ENCODE measurements at regions not wholly inside any gene's neighbourhood (a gene's known extent, or its start where the extent isn't known, plus 50 kb on each side); places are given as distances from the start of the nearest gene placed in this dataset.

DNA sequence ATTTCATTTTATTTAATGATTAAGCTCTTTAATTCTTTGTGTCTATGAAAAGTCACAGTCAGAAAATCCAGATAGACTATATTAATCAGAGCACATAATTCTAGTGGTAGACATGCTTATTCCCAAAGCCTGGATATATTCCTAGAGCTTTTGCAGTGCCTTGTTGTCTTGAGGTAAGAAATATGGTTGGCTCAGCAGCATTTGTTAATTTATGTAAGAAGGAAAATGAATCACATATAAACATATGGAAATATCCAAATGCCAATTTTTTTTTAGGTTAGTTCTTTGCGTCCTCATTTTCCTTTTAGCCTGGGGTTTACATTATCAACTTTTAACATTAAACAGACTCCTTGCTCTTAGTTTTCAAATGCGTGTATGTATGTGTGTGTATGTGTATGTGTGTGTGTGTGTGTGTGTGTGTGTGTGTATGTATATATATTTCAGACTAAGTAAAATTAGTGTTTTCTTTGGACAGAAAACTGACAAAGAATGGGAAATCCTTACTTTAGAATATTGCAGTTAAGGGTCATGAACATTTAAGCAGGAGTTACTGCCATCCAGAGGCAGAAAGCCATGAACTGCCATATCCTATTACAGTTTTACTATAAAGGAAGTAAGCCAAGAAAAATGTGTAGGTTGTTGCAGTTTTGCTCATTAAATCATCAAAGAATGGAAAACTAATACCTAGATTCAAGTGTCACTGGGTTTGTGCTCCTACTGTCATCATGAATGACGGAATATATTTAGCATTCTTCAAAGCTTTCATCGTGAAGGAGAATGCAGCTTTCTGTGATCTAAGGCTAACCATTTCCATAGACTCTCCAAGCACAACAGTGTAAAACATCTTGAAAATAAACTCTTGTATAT is 477.1 kb upstream of the NR5A2 start:
- no peak for TF ChIP-seq CTCF (IDR thresholded peaks at IDR 0.05)
- no peak for TF ChIP-seq POLR2A (IDR thresholded peaks at IDR 0.05)

Data from thyroid gland (tissue), 4 donors.